Pancreas (tissue), 10 donors: ENCODE measurements at regions not wholly inside any gene's neighbourhood (a gene's known extent, or its start where the extent isn't known, plus 50 kb on each side); places are given as distances from the start of the nearest gene placed in this dataset.

ENCODE experiments used
- ATAC-seq, 4 donors: fragments of 200-7000 bp; cut with Tn5 transposase; one replicate each; pipeline versions ENCODE4 v1.8.0 to v1.9.1; 2020; ENCODE audit warnings: mild to moderate bottlenecking in 4 of 4, moderate library complexity in 4 of 4
- DNase-seq, 6 donors: peaks; one replicate each; pipeline ENCODE4 v3.0.0-alpha.2; 2020
- FAIRE-seq: peaks from 2 replicates; lab custom pipeline; 2012; peaks lifted over from hg19 to GRCh38; lab: Jason Lieb, UNC
- H3K27ac ChIP-seq, 4 donors: fragments of 200-600 bp; sonication (generic); 1 replicate in 3 of 4; 2 replicates in 1 of 4; pipeline versions ENCODE4 v1.5.0 to v1.8.0; 2020
- H3K27me3 ChIP-seq, 4 donors: fragments of 200-600 bp; one replicate each; pipeline ENCODE4 v1.8.0; 2021
- H3K36me3 ChIP-seq, 3 donors: fragments of 200-600 bp; sonication (generic) in 1 of 3; one replicate each; pipeline versions ENCODE4 v1.5.0 to v1.8.0; 2020 to 2021
- H3K4me1 ChIP-seq, 3 donors: fragments of 200-600 bp; one replicate each; pipeline ENCODE4 v1.8.0; 2021
- H3K4me3 ChIP-seq, 4 donors: fragments of 200-600 bp; sonication (generic) in 2 of 4; one replicate each; pipeline versions ENCODE4 v1.5.0 to v1.8.0; 2020 to 2021
- H3K9me3 ChIP-seq, 4 donors: fragments of 200-600 bp; one replicate each; pipeline ENCODE4 v1.8.0; 2021
- CTCF ChIP-seq, 4 donors: fragments of 200-600 bp; sonication (generic) in 3 of 4; IDR thresholded peaks; one replicate each; pipeline versions ENCODE4 v1.5.0 to v1.8.0; 2021; ENCODE audit warnings: antibody characterized with exemption in 4 of 4
- WGBS, 2 donors: extraction: QIAGEN DNeasy Blood & Tissue Kit; methylation state at CpG; one replicate each; pipeline ENCODE4 v1.1.7; 2013; 5-methylcytosine and 5-hydroxymethylcytosine counted together
- intact Hi-C, 3 donors: fragments of 100-400 bp; cut with DNase I; formaldehyde crosslinking; loops; one replicate each; pipeline versions ENCODE4 v1.11.1 to v1.14.2; 2022
- donor health status: healthy with polysubstance abuse.
- donor health status: DM: no; HTN: no; CAD: no; lungs with moderate emphysema.
- donor health status: DM: no; HTN: no; CAD: no.
- donor health status: control.
- donor health status: control.
- donor health status: Bipolar disorder and iron deficiency.
- donor health status: DM: yes; HTN: yes; CAD: no.
- donor health status: DM: no; HTN: no; CAD: no.
- donor health status: DM: no; HTN: no; CAD: no.
- donor health status: DM: yes; HTN: yes; CAD: no.

- no peak overlapping the region for H3K27ac ChIP-seq
- no peaks in the 10 kb centered on the region for H3K4me1 ChIP-seq
- peaks cover 0 to 4% (median 0%) of the 10 kb centered on the region in 4 donors for H3K27me3 ChIP-seq
- FAIRE-seq: no peak
- WGBS, 2 donors: 50 to 65% methylated on average over 3 of the region's 3 CpGs
- intact Hi-C loops: no loop called here
- H3K36me3 ChIP-seq: no peaks in the 10 kb centered on the region
- no peak for ATAC-seq
- no peaks in the 10 kb centered on the region for H3K9me3 ChIP-seq
- TF ChIP-seq CTCF (IDR thresholded peaks at IDR 0.05): no peak
- DNase-seq: no peak
- H3K4me3 ChIP-seq: no peak overlapping the region
Observed at GRCh38 chr5:99102073-99102697, 173.4 kb upstream of the CHD1 start.

- intact Hi-C loops: no loop called here
- no peak for FAIRE-seq
- DNase-seq: no peak
- no peaks in the 10 kb centered on the region for H3K36me3 ChIP-seq
- no peak for TF ChIP-seq CTCF (IDR thresholded peaks at IDR 0.05)
- H3K4me1 ChIP-seq: no peaks in the 10 kb centered on the region
- no peak overlapping the region for H3K4me3 ChIP-seq
- ATAC-seq: no peak
- peaks cover 0 to 4% (median 0%) of the 10 kb centered on the region in 4 donors for H3K27me3 ChIP-seq
- H3K27ac ChIP-seq: no peak overlapping the region
- H3K9me3 ChIP-seq: no peaks in the 10 kb centered on the region
Observed at GRCh38 chr5:99099691-99100090, 170.9 kb upstream of the CHD1 start.

- 84 to 91% methylated on average over 2 of the region's 2 CpGs for WGBS, 2 donors
- H3K36me3 ChIP-seq: no peaks in the 10 kb centered on the region
- no peak for FAIRE-seq
Observed at GRCh38 chr5:99089822-99090549, 161.2 kb upstream of the CHD1 start.

GRCh38 chr5:99088309-99088708 lies 159.5 kb upstream of the CHD1 start:
- Histone ChIP-seq H3K27me3 (no peaks in the 10 kb centered on the region), H3K27ac (no peak overlapping the region), H3K9me3 (no peaks in the 10 kb centered on the region), H3K4me3 (no peak overlapping the region), H3K4me1 (no peaks in the 10 kb centered on the region), H3K36me3 (no peaks in the 10 kb centered on the region)
- intact Hi-C loops: no loop called here
- no peak for TF ChIP-seq CTCF (IDR thresholded peaks at IDR 0.05)
- FAIRE-seq (no peak), ATAC-seq (no peak), DNase-seq (no peak)
- WGBS, 2 donors: 48 to 52% methylated on average over 3 of the region's 3 CpGs

More at GRCh38 chr5:99089822-99090549, 161.2 kb upstream of the CHD1 start:
- no peak for TF ChIP-seq CTCF (IDR thresholded peaks at IDR 0.05)
- Histone ChIP-seq H3K4me1 (no peaks in the 10 kb centered on the region), H3K27ac (no peak overlapping the region), H3K9me3 (no peaks in the 10 kb centered on the region), H3K27me3 (no peaks in the 10 kb centered on the region), H3K4me3 (no peak overlapping the region)
- no peak for ATAC-seq
- intact Hi-C loops: no loop called here
- no peak for DNase-seq

GRCh38 chr5:99083197-99083596 lies 154.4 kb upstream of the CHD1 start:
- TF ChIP-seq CTCF (IDR thresholded peaks at IDR 0.05): no peak
- WGBS, 2 donors: 42 to 53% methylated on average over 3 of the region's 3 CpGs
- Histone ChIP-seq H3K27ac (no peak overlapping the region), H3K4me3 (no peak overlapping the region), H3K9me3 (no peaks in the 10 kb centered on the region), H3K4me1 (no peaks in the 10 kb centered on the region), H3K36me3 (no peaks in the 10 kb centered on the region), H3K27me3 (no peaks in the 10 kb centered on the region)
- intact Hi-C loops: no loop called here
- ATAC-seq (no peak), DNase-seq (no peak), FAIRE-seq (no peak)
